Stimulated activated CD4-positive, alpha-beta T cell treated with anti-CD3 and anti-CD28 coated beads, Interleukin-2, amount 100 ng/mL, for 24 hours (primary cell): ENCODE measurements at regions not wholly inside any gene's neighbourhood (a gene's known extent, or its start where the extent isn't known, plus 50 kb on each side); places are given as distances from the start of the nearest gene placed in this dataset.
"Not testable (repeated sequence)": the region's sequence is repeated elsewhere in the genome, so short reads cannot be mapped to it uniquely, and the experiment has no call there.

Experiments
- DNase-seq, 2 donors: peaks; one replicate each; pipeline ENCODE4 v3.0.0-alpha.2; 2020

DNA sequence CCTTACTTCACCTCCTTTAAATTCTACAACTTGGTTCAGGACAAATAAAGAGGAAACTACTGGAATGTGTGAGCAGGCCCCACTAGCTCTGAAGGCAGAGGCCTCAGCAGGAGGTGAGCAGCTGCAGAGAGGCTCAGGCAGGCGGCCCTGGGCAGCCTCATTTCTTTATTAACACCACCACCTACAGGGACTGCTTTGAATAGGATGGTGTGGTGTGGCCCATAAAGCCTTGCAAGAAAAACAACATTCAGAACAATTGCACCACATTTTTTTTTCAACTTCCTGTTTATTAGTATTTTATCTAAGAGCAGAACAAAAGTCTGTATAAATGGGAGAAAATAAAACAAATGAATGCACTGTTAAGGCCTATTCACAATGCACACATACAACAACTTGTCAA is 333.7 kb downstream of the BCL2L11 start:
- DNase-seq, result not testable (repeated sequence)

DNA sequence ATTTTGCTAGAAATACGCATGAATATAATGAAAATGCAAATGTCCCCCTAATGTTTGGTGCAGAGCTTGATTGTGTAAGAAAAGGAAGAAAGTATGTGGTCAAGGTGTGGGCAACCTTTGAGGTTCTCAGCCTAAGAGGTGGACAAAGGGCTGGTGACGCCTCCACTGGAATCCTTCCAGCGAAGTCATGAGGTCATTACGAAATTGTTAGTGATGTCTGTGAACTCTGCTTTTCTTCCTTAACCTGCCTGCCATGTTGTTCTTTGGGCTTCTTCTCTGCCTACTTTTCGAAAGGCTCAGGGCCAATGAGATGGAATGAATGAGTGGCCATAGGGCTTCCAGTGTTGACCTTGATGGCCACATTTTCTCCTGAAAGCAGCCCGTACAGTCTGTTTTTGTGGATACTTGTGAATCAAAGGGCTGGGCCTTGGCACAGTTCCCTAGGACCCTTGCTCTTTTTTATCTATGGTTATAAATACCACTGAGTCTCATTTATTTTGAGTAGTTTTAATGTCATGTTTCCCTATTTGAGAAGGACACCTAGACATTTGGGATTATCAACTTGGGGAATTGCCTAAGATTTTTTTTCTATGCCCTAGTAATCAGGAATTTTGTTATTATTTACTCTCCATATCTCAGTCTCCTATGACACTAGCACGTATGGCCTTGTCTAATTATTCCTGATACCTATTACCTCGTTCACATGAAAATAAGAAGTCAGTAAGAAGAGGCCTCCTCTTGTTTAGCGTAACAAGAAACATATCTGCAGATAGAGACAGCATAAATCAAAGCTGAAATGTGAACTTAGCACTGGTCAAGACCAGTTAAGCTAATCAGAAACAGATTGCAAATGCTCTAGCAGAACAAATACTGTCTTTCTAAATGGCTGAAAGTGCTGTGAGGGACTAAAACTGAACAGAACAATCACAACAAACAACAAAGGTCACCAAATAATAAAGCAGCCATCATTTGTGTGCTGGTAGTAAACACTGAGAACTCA is 334.6 kb downstream of the BCL2L11 start:
- DNase-seq, result not testable (repeated sequence)

DNA sequence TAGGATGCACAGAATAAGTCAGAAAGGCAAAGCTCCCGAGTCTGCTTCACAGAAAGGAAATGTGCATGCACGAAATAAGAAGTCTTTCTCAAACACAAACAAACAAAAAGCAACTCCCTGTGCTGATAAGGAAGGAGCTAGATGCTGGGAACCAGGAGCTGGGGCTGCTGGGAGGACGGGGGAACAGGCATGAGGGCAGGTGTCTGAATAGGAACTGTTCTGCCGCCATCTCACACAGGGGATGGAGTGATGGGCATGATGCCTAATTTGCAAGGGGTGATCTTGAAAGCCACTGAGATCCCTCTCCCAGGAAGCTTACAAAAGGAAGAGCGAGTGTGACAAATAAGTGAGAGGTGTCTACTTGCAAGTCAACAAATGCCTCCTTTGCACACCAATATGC is 336.5 kb downstream of the BCL2L11 start:
- not testable (repeated sequence) for DNase-seq

DNA sequence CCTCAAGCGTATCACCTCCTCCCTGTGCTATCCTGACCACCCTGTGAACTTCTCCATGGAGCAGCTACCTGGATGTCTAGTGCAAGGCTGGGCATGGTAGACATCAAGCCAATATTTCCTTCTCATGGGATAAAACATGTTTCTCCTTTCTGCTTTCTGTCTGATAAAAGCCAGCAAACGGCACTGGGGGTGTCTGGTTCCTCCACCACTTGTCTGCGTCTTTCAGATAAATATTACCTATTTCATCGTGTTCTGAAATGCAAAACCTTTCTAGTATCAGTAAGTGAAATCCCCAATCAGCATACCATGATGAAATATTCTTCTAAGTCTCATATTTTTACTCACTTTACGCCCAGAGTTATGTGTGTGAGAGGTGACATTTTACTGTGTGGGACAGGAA is 340.2 kb downstream of the BCL2L11 start:
- not testable (repeated sequence) for DNase-seq

DNA sequence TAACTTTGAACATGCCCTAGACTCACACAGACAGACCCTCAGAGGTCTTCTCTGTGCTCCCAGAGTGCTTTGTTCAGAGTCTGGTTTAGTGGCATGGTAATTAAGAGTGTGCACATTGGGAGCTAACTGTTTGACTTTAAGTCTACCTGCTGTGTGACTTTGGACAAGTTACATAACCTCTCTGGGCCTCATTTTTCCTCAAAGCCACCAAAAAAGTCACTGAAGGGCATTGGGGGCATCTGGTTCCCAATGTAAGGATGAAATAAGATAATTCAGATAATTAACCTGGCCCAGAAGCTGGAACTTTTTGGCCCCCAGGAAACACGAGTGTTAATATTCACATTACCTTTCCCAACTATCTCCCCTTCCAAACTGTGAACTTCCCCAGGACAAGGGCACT is 341.1 kb downstream of the BCL2L11 start:
- DNase-seq, result not testable (repeated sequence)

DNA sequence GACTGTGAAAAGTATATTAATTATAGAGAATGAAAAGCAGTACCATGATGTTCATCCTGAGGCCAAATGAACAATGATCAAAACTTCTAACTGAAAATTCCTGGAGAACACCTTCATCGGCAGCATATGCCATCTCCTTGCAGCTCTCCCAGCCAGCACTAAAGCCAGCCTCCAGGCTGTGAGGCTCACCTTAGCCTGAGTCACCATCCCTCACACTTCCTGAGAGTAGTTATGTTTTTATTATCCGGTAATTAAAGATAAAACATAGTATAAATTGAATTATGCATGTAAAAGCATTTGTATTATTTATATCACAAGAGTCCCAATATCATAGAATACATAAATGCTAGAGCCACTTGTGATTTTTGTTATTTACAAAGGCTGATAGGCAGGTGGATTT is 341.9 kb downstream of the BCL2L11 start:
- DNase-seq, result not testable (repeated sequence)

DNA sequence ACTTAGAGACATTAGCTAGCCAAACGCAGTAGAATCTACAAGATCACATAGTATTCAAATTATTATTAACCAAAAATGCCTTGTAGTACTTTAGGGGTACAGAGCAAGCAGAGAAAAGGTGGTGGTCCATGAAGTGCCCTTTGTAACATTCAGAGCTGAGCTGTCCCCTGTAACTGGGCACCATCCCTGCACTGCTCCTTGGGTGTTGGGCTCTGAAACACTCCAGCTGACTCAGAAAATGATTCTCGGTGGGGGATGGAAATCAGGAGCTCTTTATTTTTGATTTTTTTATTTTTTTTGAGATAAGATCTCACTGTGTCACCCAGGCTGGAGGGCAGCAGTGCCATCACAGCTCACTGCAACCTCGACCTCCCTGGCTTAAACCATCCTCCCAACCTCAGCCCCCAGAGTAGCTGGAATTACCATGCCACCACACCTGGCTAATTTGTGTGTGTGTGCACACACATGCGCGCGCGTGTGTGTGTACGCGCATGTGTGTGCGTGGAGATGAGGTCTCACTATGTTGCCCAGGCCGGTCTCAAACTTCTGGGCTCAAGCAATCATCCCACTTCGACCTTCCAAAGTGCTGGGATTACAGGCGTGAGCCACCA is 342.6 kb downstream of the BCL2L11 start:
- DNase-seq, result not testable (repeated sequence)

DNA sequence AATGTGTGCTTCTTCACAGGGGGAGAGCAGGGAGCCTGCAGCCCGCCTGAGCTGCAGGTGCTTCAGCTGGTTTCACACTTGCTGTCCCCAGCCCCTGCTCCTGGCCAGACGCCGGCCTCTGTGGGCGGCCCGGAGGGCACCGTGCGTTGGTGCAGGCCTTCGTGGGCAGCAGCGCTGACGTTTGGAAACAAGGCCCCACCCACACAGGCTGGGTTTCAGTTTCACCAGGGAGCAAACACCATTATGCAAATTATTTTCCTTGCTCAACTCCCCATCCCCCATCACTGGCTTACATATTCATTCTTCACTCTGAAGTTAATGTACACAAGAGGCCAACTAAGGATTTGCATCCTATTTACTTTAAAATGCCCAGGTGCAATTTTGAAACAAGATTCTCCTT is 343.2 kb downstream of the BCL2L11 start:
- not testable (repeated sequence) for DNase-seq

DNA sequence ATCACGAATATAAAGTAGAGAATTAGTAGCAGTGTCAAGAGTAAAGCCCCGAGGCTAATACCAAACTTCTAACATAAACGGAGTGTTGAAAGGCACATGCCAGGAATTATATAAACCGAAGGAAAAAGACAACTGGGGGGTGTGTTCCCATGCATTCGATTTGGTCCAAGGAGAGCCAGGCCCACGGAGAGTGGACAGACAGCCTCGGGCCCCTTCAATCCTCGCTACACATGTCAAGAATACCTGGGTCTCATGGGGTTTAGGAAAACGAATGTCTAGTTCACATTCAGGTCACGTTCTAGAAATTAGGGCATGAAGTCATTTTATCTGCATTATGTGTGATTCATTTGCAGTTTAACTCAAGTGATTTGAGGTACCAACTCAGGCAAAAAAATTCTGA is 343.7 kb downstream of the BCL2L11 start:
- DNase-seq, result not testable (repeated sequence)

DNA sequence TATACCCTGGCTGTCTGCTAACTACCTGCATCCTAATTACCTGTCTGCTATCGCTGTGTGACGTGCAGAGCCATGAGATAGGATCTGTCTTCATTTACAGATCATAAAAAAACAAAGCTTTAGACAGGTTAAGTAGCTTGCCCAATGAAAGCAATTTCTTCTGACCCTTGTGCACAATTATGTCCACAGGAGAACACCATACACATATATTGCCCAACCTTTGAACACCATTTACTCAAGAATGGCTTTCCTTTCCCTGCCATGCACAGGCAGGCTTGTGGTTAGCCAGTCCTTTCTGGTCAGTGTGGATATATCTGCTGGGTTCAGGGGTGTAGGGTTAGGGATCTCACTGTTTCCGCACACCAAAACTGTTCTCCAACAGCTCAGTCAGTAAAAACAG is 344.8 kb downstream of the BCL2L11 start:
- not testable (repeated sequence) for DNase-seq

DNA sequence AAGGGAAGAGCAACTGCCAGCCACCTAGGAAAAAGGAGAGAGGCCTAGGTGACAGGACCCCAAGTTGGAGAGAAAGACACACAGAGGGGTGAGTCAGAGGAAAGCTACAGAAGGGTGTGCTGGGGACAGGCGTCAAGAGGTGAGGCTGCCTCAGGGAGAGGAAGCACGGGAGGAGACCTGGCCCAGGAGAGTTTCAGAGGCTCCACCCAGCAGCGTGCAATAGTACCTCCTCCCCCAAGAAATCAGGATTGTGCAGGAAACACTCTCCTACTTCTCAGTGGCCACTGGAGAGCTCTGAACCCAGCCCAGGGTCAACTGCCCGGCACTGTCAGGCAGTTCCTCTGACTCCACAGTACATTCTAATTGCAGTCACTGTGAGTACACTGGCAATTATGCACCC is 346.0 kb downstream of the BCL2L11 start:
- not testable (repeated sequence) for DNase-seq

DNA sequence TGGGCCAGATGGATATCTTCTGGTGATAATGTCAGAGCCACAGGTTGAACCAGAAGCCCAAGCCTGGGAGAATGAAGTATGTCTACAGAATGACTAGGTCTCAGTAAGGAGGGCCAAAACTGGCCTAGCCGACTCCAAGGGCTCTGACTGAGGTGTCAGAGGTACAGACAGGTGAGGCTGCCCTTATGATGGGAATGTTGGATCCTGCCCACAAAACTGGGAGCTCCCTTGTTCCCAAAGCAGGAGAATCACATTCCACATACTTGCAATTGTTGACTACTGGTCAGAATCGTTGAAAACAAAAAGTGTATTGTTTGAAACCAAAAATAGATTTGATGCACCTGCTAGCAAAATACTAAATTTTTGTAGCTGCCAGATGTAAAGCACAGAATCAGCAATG is 350.2 kb downstream of the BCL2L11 start:
- not testable (repeated sequence) for DNase-seq

DNA sequence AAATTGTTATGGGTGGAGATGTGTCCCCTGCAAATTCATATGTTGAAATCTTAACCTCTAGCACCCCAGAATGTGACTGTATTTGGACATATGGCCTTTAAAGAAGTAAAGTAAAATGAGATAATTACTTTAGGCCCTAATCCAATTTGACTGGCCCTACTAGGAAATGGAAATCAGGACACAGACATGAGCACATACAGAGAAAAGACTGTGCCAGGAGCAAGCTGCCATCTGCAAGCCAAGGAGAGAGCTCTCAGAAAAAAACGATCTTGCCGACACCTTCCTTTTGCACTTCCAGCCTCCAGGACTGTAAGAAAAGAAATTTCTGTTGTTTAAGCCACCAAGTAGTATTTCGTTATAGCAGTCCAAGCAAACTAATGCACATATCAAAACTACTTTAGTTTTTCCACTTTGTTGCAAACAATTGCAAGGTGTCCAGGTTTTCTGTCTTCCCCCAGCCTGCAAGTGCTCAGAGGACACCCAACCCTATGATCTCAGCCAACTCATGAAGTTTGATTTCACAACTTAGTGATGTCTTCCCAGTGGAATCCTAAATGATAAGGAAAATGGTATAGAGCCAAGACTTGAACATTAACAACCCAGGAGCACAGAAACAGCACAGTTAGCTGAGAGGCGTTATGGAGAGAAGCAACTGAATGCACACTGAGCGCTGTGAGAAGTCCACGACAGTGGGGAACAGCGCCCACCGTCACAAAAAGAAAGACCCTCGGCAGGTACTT is 351.2 kb downstream of the BCL2L11 start:
- not testable (repeated sequence) for DNase-seq

DNA sequence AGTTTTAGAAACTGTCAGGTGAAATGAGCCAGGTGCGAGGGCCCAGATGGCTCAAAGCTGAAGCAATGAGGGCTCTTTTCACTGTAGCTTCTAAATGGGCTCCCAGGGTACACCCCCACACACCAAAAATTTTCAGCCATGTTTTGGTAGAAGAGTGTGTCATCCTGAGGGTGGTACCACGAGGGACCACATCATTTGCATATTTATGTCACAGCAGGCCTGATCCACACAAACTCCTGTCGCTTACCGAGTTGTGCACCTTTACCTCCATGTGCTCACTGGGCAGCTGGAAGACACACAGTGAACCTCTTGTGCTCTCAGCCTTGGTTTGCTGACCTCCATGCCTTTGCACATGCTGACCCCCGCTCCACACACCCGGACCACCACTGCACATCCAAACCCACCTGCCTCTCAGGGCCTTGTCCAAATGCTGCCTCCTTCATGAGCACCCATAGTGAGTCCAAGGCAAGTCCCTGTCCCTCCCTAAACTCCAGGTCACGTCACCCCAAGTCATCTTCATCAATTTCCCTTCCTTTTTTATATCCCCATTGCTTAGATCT is 352.2 kb downstream of the BCL2L11 start:
- DNase-seq, result peak in 1 of 2 donors; percentile 27

DNA sequence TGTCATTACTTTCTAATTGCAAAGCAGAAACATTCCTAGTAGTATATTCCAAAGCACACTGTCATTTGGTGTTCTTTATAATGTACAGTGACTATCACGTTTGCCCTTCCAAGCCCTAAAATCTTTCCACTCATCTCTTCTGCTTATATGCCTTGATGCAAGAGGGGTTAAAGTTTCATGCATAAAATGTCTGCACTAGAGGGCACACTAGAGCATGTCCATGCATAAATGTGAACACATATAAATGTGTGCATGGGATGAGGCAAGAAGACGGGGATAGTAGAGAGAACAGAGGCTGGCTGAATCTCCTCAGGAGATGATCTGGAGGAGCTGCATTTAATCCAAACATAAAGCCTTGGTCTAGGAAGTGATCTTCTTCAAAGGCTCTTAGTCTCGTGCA is 352.8 kb downstream of the BCL2L11 start:
- DNase-seq, result not testable (repeated sequence)

DNA sequence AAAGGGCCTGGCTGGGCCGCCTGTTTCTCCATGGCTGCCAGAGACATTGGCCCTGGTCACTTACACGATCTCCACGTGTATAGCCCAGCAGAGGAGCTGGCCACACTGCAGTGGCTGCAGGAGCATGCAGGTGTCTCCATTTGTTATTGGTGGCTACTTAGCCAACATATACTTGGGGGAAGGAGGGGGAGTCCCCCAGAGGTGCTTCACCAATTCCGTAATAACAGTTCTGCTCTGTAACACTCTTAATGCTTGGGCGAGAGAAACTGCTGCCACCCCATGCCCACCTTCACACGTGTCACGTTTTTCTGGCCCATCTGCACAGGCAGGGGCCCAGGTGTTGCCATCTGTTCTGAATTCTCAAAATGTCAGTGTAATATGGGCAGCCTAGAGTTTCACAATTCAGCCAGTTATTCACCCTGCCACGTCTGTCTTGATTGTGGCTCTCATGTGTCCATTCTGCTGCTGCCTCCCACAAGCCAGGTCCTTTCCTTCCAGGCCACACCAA is 353.5 kb downstream of the BCL2L11 start:
- DNase-seq, result not testable (repeated sequence)

DNA sequence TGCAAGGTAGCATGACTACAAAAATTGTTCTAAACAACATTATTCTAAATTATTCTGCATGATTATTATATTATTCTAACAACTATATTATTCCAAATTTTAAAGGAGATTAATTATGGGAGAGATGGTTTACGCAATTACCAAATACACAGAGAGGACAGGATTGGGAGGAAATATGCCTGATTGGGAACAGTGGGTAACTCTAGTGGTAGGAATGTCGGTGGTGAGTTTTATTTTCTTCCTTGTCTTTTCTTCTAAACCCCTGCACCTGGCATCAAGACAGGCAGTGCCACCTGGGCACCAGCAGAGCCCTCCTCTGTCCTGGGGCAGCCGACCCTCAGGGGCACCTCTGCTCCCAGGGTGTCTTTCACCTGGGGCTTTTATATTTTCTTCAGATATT is 357.6 kb downstream of the BCL2L11 start:
- DNase-seq, result not testable (repeated sequence)

DNA sequence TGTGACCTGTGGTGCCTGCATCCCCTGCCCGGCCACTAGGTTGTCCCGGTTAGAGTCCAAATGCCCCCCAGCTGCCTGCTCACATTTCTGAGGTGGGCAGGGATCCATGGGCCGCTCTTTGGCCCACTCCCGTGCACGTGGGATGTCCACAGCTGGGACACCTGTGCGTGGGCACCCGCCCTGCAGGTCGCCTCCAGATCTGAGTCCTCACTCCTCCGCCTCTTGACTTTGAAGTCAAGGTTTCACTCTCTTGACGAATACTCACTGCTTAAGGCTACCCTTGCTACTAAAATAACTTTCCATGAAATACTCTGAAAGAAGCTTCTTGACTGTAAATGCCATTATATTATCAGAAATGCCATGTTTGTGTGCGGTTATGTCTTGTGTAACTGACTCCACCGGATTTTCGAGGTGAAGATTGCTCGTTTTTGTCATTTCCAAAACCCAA is 358.2 kb downstream of the BCL2L11 start:
- peak; percentile 38 to 46 for DNase-seq

DNA sequence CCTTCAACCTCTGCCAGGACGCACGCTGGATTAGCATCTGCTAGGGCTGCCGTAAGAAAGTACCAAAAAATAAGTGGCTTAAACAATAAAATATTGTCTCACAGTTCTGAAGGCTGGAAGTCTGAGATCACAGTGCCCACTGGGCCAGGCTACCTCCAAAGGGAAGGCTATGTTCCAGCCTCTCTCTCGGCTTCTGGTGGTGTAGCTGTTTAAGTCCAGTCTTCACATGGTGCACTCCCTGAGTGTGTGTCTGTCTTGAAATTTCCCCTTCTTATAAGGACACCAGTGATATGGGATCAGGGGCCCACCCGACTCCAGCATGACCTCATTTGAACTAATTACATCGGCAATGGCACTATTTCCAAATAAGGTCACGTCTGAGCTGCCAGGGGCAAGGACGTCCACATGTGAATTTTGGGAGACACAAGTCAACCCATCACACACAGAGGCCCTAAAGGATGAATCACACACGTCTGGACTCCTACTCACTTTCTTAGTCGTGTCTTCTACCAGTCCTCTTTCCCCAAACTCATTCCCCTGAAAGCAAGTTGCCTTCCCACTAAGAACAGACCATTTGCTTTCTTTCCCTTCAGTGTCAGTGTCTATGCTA is 359.4 kb downstream of the BCL2L11 start:
- DNase-seq, result peak; percentile 38 to 54

DNA sequence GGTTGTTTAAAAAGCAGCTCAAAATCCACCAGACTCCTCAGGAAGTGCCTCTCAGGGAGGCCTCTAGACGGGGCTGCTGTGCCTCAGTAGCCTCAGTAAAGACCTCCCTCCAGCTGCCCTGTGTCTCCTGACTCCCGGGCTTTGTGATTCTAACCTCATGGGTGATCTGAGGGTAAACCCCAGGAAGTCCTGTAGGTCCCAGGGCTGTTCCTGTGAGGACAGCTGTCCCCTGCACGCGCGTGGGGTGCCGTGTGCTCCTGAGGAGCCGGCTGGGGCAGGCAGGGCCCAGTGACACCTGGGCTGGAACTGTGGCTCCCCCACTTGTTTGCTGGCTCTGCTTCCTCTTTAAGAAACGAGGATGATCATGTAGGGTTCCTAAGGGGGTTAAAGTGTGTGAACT is 359.9 kb downstream of the BCL2L11 start:
- peak in 1 of 2 donors; percentile 26 for DNase-seq

DNA sequence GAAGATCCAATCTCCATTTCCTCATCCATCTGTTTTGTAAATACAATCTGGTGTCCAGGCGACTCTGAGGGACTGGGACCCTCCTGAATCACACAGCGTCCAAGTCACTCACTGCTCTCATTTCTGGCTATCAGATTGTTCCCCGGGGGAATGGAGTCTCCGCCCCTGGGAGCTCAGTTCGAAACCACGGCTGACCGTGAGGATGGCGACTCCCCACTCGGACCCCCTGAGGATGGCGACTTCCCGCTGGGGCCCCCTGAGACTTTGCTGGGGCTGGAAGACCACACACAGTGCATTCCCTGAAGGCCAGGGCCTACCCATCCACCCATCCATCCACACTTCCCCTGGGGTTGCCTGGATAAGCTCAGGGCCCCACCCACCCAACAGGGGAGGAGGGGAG is 360.5 kb downstream of the BCL2L11 start:
- DNase-seq, result not testable (repeated sequence)
